ENCODE measurements at regions not wholly inside any gene's neighbourhood (a gene's known extent, or its start where the extent isn't known, plus 50 kb on each side); places are given as distances from the start of the nearest gene placed in this dataset.

DNA sequence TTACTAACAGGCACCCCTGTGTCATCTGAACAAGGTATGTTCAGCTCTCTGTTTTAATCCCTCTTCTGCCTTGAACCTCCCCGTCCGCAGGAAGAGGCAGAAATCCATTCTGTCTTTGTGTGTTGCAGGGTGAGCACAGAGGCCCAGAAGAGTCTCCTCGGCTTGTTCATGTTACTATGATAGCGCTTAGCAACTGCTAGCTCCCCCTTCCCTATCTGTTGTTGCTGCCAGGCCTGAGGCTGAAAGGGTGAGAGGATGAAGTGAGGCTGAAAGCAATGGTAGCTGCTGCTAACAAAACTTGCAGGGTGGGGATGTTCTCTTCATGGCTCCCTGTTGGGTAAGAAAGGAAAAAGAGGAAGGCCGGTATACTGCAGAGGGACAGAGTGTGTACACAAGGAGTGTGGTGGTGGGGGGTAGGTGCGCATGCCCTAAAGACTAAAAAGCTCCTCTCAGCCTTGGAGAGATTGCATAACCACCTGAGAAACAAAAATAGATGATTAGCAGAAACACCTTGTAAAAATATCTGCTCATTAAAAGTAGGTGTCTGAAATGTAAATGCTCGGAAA is 55.2 kb upstream of the CITED2 start:
- no peak for DNase-seq (ENCODE audit: low spot score in 2 of 2)
- H3K4me1 ChIP-seq, result no peaks in the 10 kb centered on the region
- 87% methylated on average over 7 of the region's 7 CpGs for WGBS
- no peaks in the 10 kb centered on the region for H3K36me3 ChIP-seq
- no peaks in the 10 kb centered on the region for H3K27me3 ChIP-seq
- H3K9me3 ChIP-seq, result no peaks in the 10 kb centered on the region
- no peak overlapping the region for H3K4me3 ChIP-seq
- TF ChIP-seq EP300 (IDR thresholded peaks at IDR 0.05), result no peak
- TF ChIP-seq, protein P1, sequence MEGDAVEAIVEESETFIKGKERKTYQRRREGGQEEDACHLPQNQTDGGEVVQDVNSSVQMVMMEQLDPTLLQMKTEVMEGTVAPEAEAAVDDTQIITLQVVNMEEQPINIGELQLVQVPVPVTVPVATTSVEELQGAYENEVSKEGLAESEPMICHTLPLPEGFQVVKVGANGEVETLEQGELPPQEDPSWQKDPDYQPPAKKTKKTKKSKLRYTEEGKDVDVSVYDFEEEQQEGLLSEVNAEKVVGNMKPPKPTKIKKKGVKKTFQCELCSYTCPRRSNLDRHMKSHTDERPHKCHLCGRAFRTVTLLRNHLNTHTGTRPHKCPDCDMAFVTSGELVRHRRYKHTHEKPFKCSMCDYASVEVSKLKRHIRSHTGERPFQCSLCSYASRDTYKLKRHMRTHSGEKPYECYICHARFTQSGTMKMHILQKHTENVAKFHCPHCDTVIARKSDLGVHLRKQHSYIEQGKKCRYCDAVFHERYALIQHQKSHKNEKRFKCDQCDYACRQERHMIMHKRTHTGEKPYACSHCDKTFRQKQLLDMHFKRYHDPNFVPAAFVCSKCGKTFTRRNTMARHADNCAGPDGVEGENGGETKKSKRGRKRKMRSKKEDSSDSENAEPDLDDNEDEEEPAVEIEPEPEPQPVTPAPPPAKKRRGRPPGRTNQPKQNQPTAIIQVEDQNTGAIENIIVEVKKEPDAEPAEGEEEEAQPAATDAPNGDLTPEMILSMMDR (IDR thresholded peaks at IDR 0.05), result no peak
- TF ChIP-seq POLR2A (IDR thresholded peaks at IDR 0.05), result no peak
- TF ChIP-seq POLR2AphosphoS5 (IDR thresholded peaks at IDR 0.05), result no peak
- H3K27ac ChIP-seq, result no peak overlapping the region

DNA sequence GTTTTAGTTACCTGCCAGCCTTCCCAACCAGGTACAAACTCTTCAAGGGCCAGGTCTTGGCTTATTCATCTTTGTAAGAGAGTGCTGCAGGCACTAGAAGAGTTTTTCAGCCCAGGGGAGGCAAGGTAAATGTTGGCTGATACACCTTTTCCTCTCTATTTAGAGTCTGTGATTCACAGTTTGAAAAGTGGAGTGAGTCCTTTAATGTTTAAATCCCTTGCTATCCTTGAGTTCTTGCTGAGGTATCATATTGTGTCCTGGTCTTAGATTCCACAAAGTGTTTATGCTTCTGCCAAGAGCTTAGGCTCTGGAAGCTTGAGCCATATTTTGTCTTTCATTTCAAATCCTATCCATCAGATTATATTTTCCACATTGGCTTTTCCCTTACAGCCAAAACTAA is 52.8 kb upstream of the CITED2 start:
- Histone ChIP-seq H3K4me3 (no peak overlapping the region), H3K4me1 (no peaks in the 10 kb centered on the region), H3K27ac (no peak overlapping the region), H3K9me3 (no peaks in the 10 kb centered on the region), H3K27me3 (no peaks in the 10 kb centered on the region), H3K36me3 (no peaks in the 10 kb centered on the region)
- TF ChIP-seq, protein P1 (IDR thresholded peaks at IDR 0.05), result no peak
- no peak for DNase-seq (ENCODE audit: low spot score in 2 of 2)

DNA sequence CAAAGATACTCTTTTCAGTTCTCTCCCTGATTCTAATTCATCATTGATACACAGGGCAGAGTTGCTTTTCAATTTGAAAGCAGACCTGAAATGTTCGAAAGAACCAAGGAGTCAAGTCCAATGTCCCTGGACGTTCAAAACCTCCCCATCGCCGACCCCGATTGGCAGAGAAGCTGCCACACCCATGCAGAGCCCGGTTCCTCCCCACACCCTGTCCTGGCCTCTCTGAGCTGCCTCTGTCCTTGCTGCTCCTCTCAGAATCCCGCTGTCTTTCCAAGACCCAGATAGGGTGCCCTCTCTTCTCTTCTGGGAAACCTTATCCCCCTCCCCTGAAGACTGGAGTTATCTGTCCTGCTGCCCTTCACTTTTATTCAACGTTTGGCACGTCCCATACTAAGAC is 52.3 kb upstream of the CITED2 start:
- DNase-seq (ENCODE audit: low spot score in 2 of 2), result no peak
- Histone ChIP-seq H3K4me3 (no peak overlapping the region), H3K27me3 (no peaks in the 10 kb centered on the region), H3K4me1 (no peaks in the 10 kb centered on the region), H3K36me3 (no peaks in the 10 kb centered on the region), H3K9me3 (no peaks in the 10 kb centered on the region), H3K27ac (no peak overlapping the region)
- WGBS, result 86% methylated on average over 9 of the region's 9 CpGs
- TF ChIP-seq POLR2AphosphoS5 (IDR thresholded peaks at IDR 0.05) (no peak), EP300 (IDR thresholded peaks at IDR 0.05) (no peak), POLR2A (IDR thresholded peaks at IDR 0.05) (no peak)
- TF ChIP-seq, protein P1 (IDR thresholded peaks at IDR 0.05), result no peak

DNA sequence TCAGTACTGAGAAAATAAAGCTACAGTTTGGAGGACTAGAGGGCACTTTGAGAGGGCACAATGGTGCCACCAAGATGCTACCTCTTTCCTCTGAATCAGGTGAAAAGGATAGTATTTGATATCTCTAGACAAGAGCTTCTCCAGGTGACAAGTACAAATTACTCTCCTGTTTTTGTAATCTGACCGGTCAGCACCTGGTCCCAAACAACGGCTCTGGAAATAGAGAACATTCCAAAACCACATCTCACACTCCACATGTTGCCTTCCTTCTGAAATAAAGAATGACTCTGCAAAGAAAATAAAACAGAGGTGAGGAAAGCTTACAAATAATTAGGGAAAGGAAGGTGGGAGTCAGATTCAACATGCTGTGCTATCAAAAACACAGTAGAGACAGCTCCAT is 51.3 kb upstream of the CITED2 start:
- WGBS, result 55% methylated on average over 2 of the region's 2 CpGs
- Histone ChIP-seq H3K27me3 (no peaks in the 10 kb centered on the region), H3K9me3 (no peaks in the 10 kb centered on the region), H3K36me3 (no peaks in the 10 kb centered on the region), H3K27ac (no peak overlapping the region), H3K4me3 (no peak overlapping the region), H3K4me1 (no peaks in the 10 kb centered on the region)
- DNase-seq (ENCODE audit: low spot score in 2 of 2), result no peak
- TF ChIP-seq POLR2A (IDR thresholded peaks at IDR 0.05) (no peak), EP300 (IDR thresholded peaks at IDR 0.05) (no peak), POLR2AphosphoS5 (IDR thresholded peaks at IDR 0.05) (no peak)
- TF ChIP-seq, protein P1 (IDR thresholded peaks at IDR 0.05), result no peak

DNA sequence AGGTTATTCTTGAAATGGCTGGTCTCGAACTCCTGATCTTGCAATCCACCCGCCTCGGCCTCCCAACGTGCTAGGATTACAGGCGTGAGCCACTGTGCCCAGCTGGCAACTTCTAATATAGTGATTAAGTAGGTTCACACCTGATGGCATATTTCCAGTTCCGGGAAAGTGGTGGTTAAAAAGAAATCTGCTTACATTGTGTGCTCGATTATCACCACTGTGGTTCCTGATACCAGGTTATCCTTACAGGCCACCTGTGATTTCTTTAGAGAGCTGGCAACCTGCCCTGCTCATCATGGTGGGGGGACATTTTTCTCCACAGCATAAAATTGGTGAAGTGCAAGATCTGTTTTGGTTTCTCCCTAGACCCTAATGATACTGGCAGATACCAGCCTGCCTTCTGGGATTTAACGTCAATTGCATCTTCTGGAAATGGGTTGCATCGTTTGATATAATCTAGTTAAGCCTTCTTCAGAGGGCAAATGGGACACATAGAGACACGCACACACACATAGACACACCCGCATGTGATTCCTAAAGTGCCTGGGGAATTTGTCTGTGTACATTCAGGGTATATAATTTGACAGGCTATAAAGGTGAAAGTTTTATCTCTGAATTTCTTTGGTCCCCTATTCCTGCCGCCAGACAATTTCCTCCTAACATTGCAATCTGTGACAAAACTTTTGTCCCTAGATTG is 49.7 kb upstream of the CITED2 start:
- Histone ChIP-seq H3K27ac (no peak overlapping the region), H3K4me1 (no peaks in the 10 kb centered on the region), H3K9me3 (no peaks in the 10 kb centered on the region), H3K4me3 (no peak overlapping the region), H3K36me3 (no peaks in the 10 kb centered on the region), H3K27me3 (no peaks in the 10 kb centered on the region)
- 84% methylated on average over 11 of the region's 12 CpGs for WGBS
- TF ChIP-seq, protein P1 (IDR thresholded peaks at IDR 0.05), result no peak
- TF ChIP-seq POLR2A (IDR thresholded peaks at IDR 0.05) (no peak), POLR2AphosphoS5 (IDR thresholded peaks at IDR 0.05) (no peak), EP300 (IDR thresholded peaks at IDR 0.05) (no peak)
- DNase-seq (ENCODE audit: low spot score in 2 of 2), result no peak
